ENCODE measurements at regions not wholly inside any gene's neighbourhood (a gene's known extent, or its start where the extent isn't known, plus 50 kb on each side); places are given as distances from the start of the nearest gene placed in this dataset.
A peak's percentile ranks its signal among the peaks of the same experiment; 100 is the strongest.
"Not testable (repeated sequence)": the region's sequence is repeated elsewhere in the genome, so short reads cannot be mapped to it uniquely, and the experiment has no call there.

DNA sequence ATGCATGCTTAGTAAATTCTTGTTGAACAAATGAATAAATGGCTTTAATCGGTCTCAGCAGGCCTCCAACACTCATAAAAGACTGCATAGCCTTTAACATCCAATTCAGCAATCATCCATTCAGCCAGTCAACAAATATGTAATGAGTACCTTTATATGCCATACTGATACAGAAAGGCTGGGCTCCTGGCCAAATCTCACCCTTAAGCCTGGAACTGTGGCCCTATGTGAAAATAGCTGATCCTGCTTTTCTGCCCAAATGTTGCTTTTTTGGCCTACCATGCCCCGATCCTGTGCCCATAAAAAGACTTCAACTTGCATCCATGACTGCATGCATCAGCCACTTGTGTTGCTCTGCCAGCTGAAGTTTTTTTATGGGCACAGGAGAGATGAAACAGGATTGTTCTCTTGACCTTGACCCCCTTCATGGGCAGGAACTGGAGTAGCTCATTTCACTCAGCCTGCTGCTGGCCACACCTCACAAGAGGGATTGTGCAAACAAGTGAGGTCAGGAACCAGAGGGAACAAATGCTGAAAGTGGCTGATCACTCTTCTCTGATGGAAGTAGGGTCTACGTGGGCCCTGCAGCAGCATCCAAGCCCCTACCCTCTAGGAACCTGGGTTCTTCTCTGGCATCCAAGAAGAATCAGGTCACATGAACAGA, 75.6 kb downstream of the NPY1R start:
- TF ChIP-seq, protein P1, sequence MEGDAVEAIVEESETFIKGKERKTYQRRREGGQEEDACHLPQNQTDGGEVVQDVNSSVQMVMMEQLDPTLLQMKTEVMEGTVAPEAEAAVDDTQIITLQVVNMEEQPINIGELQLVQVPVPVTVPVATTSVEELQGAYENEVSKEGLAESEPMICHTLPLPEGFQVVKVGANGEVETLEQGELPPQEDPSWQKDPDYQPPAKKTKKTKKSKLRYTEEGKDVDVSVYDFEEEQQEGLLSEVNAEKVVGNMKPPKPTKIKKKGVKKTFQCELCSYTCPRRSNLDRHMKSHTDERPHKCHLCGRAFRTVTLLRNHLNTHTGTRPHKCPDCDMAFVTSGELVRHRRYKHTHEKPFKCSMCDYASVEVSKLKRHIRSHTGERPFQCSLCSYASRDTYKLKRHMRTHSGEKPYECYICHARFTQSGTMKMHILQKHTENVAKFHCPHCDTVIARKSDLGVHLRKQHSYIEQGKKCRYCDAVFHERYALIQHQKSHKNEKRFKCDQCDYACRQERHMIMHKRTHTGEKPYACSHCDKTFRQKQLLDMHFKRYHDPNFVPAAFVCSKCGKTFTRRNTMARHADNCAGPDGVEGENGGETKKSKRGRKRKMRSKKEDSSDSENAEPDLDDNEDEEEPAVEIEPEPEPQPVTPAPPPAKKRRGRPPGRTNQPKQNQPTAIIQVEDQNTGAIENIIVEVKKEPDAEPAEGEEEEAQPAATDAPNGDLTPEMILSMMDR (conservative IDR thresholded peaks at IDR 0.05; ENCODE audit: low read length): no peak
- H3K4me3 ChIP-seq (ENCODE audit: low read length): no peak overlapping the region
- no peak for DNase-seq (ENCODE audit: low read depth)

DNA sequence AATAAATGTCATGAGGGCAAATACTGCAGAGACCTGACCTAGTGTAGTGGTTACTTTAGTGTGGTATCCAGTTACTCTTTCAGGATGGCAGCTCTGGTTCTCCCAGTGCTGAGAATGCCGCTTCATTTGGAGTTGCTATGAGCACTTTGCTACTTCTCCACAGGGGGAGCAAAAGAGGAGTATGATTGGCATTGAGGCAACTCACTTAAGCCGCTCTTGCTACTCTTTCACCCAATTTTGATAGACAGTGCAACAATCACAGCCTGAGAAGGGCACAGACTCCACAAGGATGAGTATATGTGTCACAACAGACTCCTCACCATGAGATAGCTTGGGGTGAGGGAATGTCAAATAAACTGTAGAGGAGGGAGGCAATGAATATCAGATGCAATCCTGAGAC, 81.2 kb downstream of the NPY1R start:
- no peak overlapping the region for H3K4me3 ChIP-seq (ENCODE audit: low read length)
- DNase-seq (ENCODE audit: low read depth): no peak
- TF ChIP-seq, protein P1 (conservative IDR thresholded peaks at IDR 0.05; ENCODE audit: low read length): 0 out of 2 replicates have a peak, but pooled peaks have one; percentile 4

DNA sequence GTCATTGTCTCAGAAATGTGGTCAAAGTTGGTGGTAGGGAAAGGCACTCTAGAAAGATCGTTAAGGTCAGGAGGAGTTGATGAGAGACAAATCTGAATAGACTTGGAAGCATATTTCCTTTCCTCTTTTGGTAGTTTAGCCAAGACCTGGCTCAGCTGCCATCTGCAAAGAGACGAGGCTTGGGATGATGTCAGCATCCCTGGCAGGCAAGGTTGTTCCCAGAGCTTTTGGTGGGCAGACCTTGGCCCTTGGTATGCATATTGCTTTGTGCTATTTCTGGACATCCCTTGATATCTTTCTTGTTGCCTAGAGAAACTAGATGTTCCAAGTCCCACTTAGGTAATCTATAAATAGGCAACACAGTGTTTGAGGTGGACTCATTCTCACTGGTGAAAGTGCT, 82.4 kb upstream of the NAF1 start:
- no peak for DNase-seq (ENCODE audit: low read depth)
- no peak overlapping the region for H3K4me3 ChIP-seq (ENCODE audit: low read length)
- TF ChIP-seq, protein P1 (conservative IDR thresholded peaks at IDR 0.05; ENCODE audit: low read length): no peak

- TF ChIP-seq, protein P1 (conservative IDR thresholded peaks at IDR 0.05; ENCODE audit: low read length): no peak
- no peak for DNase-seq (ENCODE audit: low read depth)
- no peak overlapping the region for H3K4me3 ChIP-seq (ENCODE audit: low read length)
Measured at GRCh38 chr4:163245044-163245728, 78.5 kb upstream of the NAF1 start.

GRCh38 chr4:163243297-163243981, 76.7 kb upstream of the NAF1 start:
- DNase-seq (ENCODE audit: low read depth): no peak
- TF ChIP-seq, protein P1 (conservative IDR thresholded peaks at IDR 0.05; ENCODE audit: low read length): no peak
- no peak overlapping the region for H3K4me3 ChIP-seq (ENCODE audit: low read length)

DNA sequence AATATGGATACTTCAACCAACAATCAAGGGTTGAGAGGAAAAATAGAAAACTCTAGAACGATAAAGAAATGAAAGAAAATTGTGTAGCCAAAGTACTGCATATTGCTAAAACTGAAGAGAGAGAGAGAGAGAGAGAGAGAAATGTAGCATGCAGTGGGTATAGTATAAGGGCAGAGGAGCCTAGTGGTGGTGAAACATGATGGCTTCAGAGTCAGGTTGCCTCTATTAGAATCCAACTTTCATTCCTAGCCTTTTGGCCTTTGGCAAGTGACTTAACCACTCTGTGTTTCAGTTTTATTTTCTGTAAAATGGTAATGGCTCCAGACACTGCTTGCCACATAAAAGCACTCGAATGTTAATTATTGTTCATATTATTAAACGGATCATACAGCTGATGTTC, 71.2 kb upstream of the NAF1 start:
- H3K4me3 ChIP-seq (ENCODE audit: low read length): no peak overlapping the region
- TF ChIP-seq, protein P1 (conservative IDR thresholded peaks at IDR 0.05; ENCODE audit: low read length): no peak
- no peak for DNase-seq (ENCODE audit: low read depth)

- DNase-seq (ENCODE audit: low read depth); H3K4me3 ChIP-seq (ENCODE audit: low read length): not testable (repeated sequence)
Measured at GRCh38 chr4:163236389-163236788, 69.7 kb upstream of the NAF1 start.

All from AG10803 (cell line).